Astrocyte of the spinal cord (primary cell): ENCODE measurements at regions not wholly inside any gene's neighbourhood (a gene's known extent, or its start where the extent isn't known, plus 50 kb on each side); places are given as distances from the start of the nearest gene placed in this dataset.
"Not testable (repeated sequence)": the region's sequence is repeated elsewhere in the genome, so short reads cannot be mapped to it uniquely, and the experiment has no call there.

Experiments
- DNase-seq: peaks from one replicate; pipeline ENCODE4 v3.0.0; 2011; ENCODE audit warnings: low read depth, low spot score
- H3K4me3 ChIP-seq: 2 replicates; pipeline ENCODE4 v1.5.1; 2011; ENCODE audit warnings: low read depth, mild to moderate bottlenecking, low read length, moderate library complexity
- in situ Hi-C: cut with HindIII; loops from 2 replicates; pipeline ENCODE4 v1.10.0; 2017; ENCODE audit warnings: low sequenced_read_pairs
- TF ChIP-seq, protein P1 (sequence below): IDR thresholded peaks from 2 replicates; pipeline ENCODE4 v1.5.1; 2012; ENCODE audit warnings: low read depth, mild to moderate bottlenecking, low read length, inconsistent platforms

DNA sequence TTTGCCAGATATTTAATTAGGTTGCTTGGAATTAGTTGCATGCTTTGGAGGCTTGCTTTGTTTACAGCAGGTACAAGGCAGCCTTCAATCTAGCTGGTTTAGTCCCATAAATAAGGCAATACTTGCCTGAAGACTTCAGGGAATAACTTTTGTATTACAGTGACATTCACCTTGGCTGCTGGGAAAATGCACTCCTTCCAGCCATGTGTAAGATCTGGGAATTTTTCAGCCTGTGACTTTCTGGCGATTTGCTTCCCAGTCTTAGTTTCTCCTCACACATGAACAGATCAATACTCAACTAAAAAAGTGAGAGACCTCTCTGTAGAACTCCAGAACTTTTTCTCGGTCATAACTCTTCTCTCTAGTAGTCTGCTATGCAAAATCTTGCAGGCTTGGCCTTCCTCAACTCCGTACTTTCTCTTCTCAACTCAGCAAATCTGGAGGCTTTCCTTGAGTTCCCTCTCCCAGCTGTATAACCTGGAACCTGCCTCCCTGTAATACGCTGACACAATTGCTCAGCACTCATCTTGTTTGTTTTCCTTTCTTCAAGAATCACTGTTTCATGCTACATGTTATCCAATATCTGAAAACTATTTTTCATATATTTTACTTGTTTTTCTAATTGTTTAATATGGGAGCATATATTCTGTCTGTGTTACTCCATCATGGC lies 173.0 kb downstream of the MSX2 start:
- TF ChIP-seq, protein P1, sequence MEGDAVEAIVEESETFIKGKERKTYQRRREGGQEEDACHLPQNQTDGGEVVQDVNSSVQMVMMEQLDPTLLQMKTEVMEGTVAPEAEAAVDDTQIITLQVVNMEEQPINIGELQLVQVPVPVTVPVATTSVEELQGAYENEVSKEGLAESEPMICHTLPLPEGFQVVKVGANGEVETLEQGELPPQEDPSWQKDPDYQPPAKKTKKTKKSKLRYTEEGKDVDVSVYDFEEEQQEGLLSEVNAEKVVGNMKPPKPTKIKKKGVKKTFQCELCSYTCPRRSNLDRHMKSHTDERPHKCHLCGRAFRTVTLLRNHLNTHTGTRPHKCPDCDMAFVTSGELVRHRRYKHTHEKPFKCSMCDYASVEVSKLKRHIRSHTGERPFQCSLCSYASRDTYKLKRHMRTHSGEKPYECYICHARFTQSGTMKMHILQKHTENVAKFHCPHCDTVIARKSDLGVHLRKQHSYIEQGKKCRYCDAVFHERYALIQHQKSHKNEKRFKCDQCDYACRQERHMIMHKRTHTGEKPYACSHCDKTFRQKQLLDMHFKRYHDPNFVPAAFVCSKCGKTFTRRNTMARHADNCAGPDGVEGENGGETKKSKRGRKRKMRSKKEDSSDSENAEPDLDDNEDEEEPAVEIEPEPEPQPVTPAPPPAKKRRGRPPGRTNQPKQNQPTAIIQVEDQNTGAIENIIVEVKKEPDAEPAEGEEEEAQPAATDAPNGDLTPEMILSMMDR = no peak
- no peak for DNase-seq
- in situ Hi-C loops = no loop called here
- H3K4me3 ChIP-seq = no peak overlapping the region

GRCh38 chr5:174895360-174895759 lies 171.0 kb downstream of the MSX2 start:
- no peak overlapping the region for H3K4me3 ChIP-seq
- TF ChIP-seq, protein P1 = no peak
- no peak for DNase-seq
- in situ Hi-C loops = no loop called here

GRCh38 chr5:174892742-174893141 lies 168.4 kb downstream of the MSX2 start:
- TF ChIP-seq, protein P1 = no peak
- DNase-seq = no peak
- no peak overlapping the region for H3K4me3 ChIP-seq
- in situ Hi-C loops = no loop called here

GRCh38 chr5:174880412-174881200 lies 156.2 kb downstream of the MSX2 start:
- in situ Hi-C loops, H3K4me3 ChIP-seq, DNase-seq: not testable (repeated sequence)

- no peak overlapping the region for H3K4me3 ChIP-seq
- TF ChIP-seq, protein P1 = no peak
- in situ Hi-C loops = no loop called here
- DNase-seq = no peak
Measured at GRCh38 chr5:174877987-174878386, 153.6 kb downstream of the MSX2 start.

DNA sequence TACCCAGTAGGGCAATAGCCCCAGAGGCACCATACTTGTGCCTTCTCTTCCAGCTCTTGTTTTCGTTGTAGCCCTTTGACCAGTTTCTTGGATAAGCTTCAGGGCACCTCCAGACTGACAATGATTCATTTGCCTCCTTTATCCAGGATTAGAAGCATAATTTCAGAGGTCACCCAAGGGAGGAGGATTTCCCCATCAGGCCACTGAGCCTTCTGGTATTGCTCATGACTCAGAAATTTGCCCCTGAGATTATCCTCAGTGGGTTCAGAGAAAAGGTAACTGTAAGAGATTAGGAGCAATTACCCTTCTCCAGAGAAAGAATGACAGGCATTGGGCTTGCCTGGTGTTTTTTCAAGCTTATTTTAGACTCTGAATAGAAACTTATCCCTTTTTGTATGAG lies 147.9 kb downstream of the MSX2 start:
- no peak for DNase-seq
- no peak overlapping the region for H3K4me3 ChIP-seq
- in situ Hi-C loops = no loop called here
- TF ChIP-seq, protein P1 = no peak

- no peak overlapping the region for H3K4me3 ChIP-seq
- in situ Hi-C loops = no loop called here
- TF ChIP-seq, protein P1 = no peak
- no peak for DNase-seq
Measured at GRCh38 chr5:174852143-174852542, 127.8 kb downstream of the MSX2 start.
